NOMO-1 (cell line): ENCODE measurements at regions not wholly inside any gene's neighbourhood (a gene's known extent, or its start where the extent isn't known, plus 50 kb on each side); places are given as distances from the start of the nearest gene placed in this dataset.
"Not testable (repeated sequence)": the region's sequence is repeated elsewhere in the genome, so short reads cannot be mapped to it uniquely, and the experiment has no call there.

Experiments
- DNase-seq, 2 experiments: peaks; one replicate each; lab custom pipeline; 2025; ENCODE audit not compliant: unreplicated experiment in 2 of 2; lab: John Stamatoyannopoulos, UW

GRCh38 chr13:27363637-27364036 is 60.8 kb upstream of the GTF3A start:
- not testable (repeated sequence) for DNase-seq

- DNase-seq: no peak
Measured at GRCh38 chr13:27367570-27367969, 56.8 kb upstream of the GTF3A start.

- DNase-seq: no peak
Measured at GRCh38 chr13:27370305-27370872, 54.0 kb upstream of the GTF3A start.

GRCh38 chr13:27371932-27372331 is 52.5 kb upstream of the GTF3A start:
- no peak for DNase-seq

GRCh38 chr13:27372896-27373295 is 51.5 kb upstream of the GTF3A start:
- no peak for DNase-seq

GRCh38 chr13:27374126-27374613 is 50.2 kb upstream of the GTF3A start:
- DNase-seq: no peak
